ENCODE measurements at regions not wholly inside any gene's neighbourhood (a gene's known extent, or its start where the extent isn't known, plus 50 kb on each side); places are given as distances from the start of the nearest gene placed in this dataset.
A peak's percentile ranks its signal among the peaks of the same experiment; 100 is the strongest.

DNA sequence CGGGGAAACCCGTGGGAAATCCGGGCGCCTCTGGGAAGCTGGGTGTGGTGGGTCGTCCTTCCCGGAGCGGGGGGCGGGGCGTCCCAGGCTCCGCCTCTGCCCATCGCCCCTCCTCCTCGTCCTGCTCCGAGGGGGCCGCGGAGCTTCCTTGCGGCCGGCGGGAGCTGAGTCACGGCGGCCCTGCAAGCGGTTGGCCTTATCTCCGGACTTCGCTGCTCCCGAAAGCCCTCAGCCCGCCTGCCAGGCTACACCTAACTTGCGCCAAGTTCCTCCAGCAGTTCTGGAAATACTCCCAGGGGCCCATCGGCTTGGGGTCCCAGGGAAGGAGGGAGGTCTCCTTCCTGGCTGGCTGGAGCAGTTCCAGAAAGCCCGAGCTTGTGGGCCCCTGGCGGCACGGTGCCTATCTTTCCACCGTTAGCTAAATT lies 54.1 kb upstream of the CDKN2AIPNL start:
- TF ChIP-seq, protein P1, sequence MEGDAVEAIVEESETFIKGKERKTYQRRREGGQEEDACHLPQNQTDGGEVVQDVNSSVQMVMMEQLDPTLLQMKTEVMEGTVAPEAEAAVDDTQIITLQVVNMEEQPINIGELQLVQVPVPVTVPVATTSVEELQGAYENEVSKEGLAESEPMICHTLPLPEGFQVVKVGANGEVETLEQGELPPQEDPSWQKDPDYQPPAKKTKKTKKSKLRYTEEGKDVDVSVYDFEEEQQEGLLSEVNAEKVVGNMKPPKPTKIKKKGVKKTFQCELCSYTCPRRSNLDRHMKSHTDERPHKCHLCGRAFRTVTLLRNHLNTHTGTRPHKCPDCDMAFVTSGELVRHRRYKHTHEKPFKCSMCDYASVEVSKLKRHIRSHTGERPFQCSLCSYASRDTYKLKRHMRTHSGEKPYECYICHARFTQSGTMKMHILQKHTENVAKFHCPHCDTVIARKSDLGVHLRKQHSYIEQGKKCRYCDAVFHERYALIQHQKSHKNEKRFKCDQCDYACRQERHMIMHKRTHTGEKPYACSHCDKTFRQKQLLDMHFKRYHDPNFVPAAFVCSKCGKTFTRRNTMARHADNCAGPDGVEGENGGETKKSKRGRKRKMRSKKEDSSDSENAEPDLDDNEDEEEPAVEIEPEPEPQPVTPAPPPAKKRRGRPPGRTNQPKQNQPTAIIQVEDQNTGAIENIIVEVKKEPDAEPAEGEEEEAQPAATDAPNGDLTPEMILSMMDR (IDR thresholded peaks at IDR 0.05 in 8 of 11, conservative IDR thresholded peaks at IDR 0.05 in 3 of 11), result peak in 3 of 11 experiments; percentile 8 to 14 (median 13)
- TF ChIP-seq POLR2A (IDR thresholded peaks at IDR 0.05) (peak in 2 of 3 donors; percentile 35 to 77), POLR2AphosphoS5 (IDR thresholded peaks at IDR 0.05) (peak; percentile 94 to 96 (median 95))
- no peaks in the 10 kb centered on the region for H3K9me3 ChIP-seq
- peak; percentile 94 for DNase-seq
- WGBS, 5 donors, result 0 to 2% (median 1%) methylated on average over 6 to 31 of the region's 31 CpGs
- peak overlapping the region; percentile 40 to 75 (median 50) for H3K4me3 ChIP-seq
- intact Hi-C loops (cut with DNase I; ENCODE audit: low total_unique reads), result loop anchor here (5.0 to 10.0 kb wide), 2 partner anchors 51 to 56 kb away; partner anchors contain the start of gene CDKN2AIPNL
- H3K27ac ChIP-seq, result peak overlapping the region; percentile 90 to 98 (median 96)
- no peaks in the 10 kb centered on the region for H3K27me3 ChIP-seq (replicated peaks in 1 of 7)
- H3K4me1 ChIP-seq, result peaks cover 4 to 46% (median 40%) of the 10 kb centered on the region in 6 donors
- no peaks in the 10 kb centered on the region for H3K36me3 ChIP-seq

DNA sequence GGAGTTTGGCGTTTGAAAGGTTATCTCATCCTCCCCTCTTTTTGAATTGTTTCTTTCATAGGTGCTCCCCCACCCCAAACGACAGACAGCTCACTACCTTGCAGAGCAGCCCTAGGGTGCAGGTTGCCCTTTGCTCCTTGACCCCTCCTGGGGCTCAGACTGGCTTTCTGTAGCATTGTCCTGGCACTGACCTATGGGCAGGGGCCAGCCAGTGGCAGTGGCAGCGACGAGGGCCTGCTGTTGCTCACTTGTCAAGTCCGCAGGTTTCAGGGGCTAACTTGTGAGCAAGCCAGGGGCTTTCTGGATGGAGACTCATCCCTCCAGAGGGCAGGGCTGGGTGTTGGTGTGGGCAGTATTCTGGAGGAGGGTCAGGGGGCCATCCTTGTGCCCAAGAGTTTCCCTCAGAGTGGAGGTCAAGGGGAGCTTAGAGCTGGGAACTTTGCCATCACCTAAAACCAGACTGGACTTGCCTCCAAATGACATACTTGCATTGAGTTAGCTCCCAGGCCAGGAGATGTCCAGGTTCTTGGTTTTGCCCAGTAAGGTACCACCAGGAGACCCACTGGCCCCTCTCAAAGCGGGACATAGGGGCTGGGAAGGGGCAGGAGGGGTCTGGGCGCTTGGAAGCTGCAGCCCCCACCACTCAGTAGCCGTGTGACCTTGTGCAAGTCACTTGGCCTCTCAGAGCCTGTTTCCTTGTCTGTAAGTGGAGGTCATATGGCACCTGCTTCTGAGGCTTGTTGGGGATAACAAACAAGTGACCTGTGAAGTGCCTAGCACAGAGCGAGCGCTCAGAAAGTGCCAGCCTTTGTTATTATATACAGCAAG lies 53.5 kb upstream of the CDKN2AIPNL start:
- DNase-seq, result peak; percentile 79
- intact Hi-C loops (cut with DNase I; ENCODE audit: low total_unique reads), result loop anchor here (5.0 to 10.0 kb wide), 2 partner anchors 50 to 57 kb away; partner anchors contain the start of gene CDKN2AIPNL

DNA sequence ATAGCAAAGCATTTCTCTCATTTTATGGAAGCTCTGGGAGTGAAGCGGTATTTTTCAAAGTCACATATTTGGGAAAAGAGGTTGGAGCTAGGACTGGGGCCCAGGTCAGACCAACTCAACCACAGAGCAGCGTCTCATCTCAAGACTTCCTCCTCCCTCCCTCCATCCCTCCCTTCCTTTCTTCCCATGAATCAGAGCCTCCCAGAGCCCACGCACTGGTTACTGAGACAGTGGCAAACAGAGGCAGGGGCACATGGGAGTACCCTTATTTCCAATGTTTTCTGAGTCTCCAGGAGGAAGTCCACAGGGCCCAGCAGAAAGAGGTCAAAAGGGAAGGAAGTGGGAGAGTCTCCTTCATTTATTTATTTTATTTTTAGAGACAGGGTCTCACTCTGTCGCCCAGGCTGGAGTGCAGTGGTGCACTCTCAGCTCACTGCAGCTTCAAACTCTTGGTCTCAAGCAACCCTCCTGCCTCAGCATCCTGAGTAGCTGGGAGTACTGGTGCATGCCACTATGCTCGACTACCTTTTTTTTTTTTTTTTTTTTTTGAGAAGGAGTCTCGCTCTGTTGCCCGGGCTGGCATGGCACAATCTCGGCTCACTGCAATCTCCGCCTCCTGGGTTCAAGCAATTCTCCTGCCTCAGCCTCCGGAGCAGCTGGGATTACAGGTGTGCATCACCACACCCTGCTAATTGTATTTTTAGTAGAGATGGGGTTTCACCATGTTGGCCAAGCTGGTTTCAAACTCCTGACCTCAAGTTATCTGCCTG lies 52.5 kb upstream of the CDKN2AIPNL start:
- no peaks in the 10 kb centered on the region for H3K9me3 ChIP-seq
- no peak overlapping the region for H3K4me3 ChIP-seq
- intact Hi-C loops (cut with DNase I; ENCODE audit: low total_unique reads), result loop anchor here (10.0 kb wide), 1 partner anchor 49 kb away; the partner anchor contains the start of gene CDKN2AIPNL
- TF ChIP-seq, protein P1 (IDR thresholded peaks at IDR 0.05 in 8 of 11, conservative IDR thresholded peaks at IDR 0.05 in 3 of 11), result no peak
- TF ChIP-seq POLR2AphosphoS5 (IDR thresholded peaks at IDR 0.05), result no peak
- no peak for TF ChIP-seq POLR2A (IDR thresholded peaks at IDR 0.05)
- H3K27ac ChIP-seq, result peak overlapping the region in 5 of 8 donors; percentile 95 to 98 (median 98)
- 55 to 63% (median 58%) methylated on average over 10 of the region's 10 CpGs for WGBS, 5 donors
- H3K4me1 ChIP-seq, result peaks cover 4 to 46% (median 40%) of the 10 kb centered on the region in 6 donors
- DNase-seq, result peak; percentile 27
- no peaks in the 10 kb centered on the region for H3K27me3 ChIP-seq (replicated peaks in 1 of 7)
- no peaks in the 10 kb centered on the region for H3K36me3 ChIP-seq

More for the DNA sequence above, 53.5 kb upstream of the CDKN2AIPNL start:
- Histone ChIP-seq H3K4me3 (peak overlapping the region; percentile 40 to 75 (median 50)), H3K9me3 (no peaks in the 10 kb centered on the region), H3K27me3 (replicated peaks in 1 of 7) (no peaks in the 10 kb centered on the region), H3K27ac (peak overlapping the region; percentile 90 to 98 (median 96)), H3K36me3 (no peaks in the 10 kb centered on the region), H3K4me1 (peaks cover 4 to 46% (median 40%) of the 10 kb centered on the region in 6 donors)
- TF ChIP-seq POLR2A (IDR thresholded peaks at IDR 0.05), result no peak
- TF ChIP-seq, protein P1 (IDR thresholded peaks at IDR 0.05 in 8 of 11, conservative IDR thresholded peaks at IDR 0.05 in 3 of 11), result no peak
- TF ChIP-seq POLR2AphosphoS5 (IDR thresholded peaks at IDR 0.05), result no peak
- WGBS, 5 donors, result 49 to 72% (median 62%) methylated on average over 7 to 10 of the region's 10 CpGs
